ENCODE measurements at regions not wholly inside any gene's neighbourhood (a gene's known extent, or its start where the extent isn't known, plus 50 kb on each side); places are given as distances from the start of the nearest gene placed in this dataset.

- no peaks in the 10 kb centered on the region for H3K36me3 ChIP-seq (ENCODE audit: insufficient read depth)
- no peaks in the 10 kb centered on the region for H3K27me3 ChIP-seq (ENCODE audit: insufficient read depth, low read depth)
- no peak overlapping the region for H3K4me2 ChIP-seq
- TF ChIP-seq, protein P1, sequence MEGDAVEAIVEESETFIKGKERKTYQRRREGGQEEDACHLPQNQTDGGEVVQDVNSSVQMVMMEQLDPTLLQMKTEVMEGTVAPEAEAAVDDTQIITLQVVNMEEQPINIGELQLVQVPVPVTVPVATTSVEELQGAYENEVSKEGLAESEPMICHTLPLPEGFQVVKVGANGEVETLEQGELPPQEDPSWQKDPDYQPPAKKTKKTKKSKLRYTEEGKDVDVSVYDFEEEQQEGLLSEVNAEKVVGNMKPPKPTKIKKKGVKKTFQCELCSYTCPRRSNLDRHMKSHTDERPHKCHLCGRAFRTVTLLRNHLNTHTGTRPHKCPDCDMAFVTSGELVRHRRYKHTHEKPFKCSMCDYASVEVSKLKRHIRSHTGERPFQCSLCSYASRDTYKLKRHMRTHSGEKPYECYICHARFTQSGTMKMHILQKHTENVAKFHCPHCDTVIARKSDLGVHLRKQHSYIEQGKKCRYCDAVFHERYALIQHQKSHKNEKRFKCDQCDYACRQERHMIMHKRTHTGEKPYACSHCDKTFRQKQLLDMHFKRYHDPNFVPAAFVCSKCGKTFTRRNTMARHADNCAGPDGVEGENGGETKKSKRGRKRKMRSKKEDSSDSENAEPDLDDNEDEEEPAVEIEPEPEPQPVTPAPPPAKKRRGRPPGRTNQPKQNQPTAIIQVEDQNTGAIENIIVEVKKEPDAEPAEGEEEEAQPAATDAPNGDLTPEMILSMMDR (conservative IDR thresholded peaks at IDR 0.05; ENCODE audit: low read depth, low read length) = no peak
- no peak overlapping the region for H2AFZ ChIP-seq (ENCODE audit: low read depth)
- no peak overlapping the region for H3K27ac ChIP-seq
- no peak overlapping the region for H3K4me3 ChIP-seq (IDR thresholded peaks at IDR 0.05; ENCODE audit: insufficient read depth, low read depth, low read length)
- H4K20me1 ChIP-seq (ENCODE audit: insufficient read depth) = no peaks in the 10 kb centered on the region
- no peaks in the 10 kb centered on the region for H3K4me1 ChIP-seq (ENCODE audit: low read depth, poor library complexity, severe bottlenecking)
- H3K9ac ChIP-seq = no peak overlapping the region
- H3K79me2 ChIP-seq (ENCODE audit: insufficient read depth, low read depth) = no peaks in the 10 kb centered on the region
Measured at GRCh38 chr22:34330432-34330831, 410.2 kb upstream of the LARGE1 start.

- Histone ChIP-seq H3K9ac (no peak overlapping the region), H3K4me2 (no peak overlapping the region), H3K27me3 (ENCODE audit: insufficient read depth, low read depth) (no peaks in the 10 kb centered on the region), H3K4me3 (IDR thresholded peaks at IDR 0.05; ENCODE audit: insufficient read depth, low read depth, low read length) (no peak overlapping the region), H4K20me1 (ENCODE audit: insufficient read depth) (no peaks in the 10 kb centered on the region), H2AFZ (ENCODE audit: low read depth) (no peak overlapping the region), H3K79me2 (ENCODE audit: insufficient read depth, low read depth) (no peaks in the 10 kb centered on the region), H3K27ac (no peak overlapping the region), H3K36me3 (ENCODE audit: insufficient read depth) (no peaks in the 10 kb centered on the region), H3K4me1 (ENCODE audit: low read depth, poor library complexity, severe bottlenecking) (no peaks in the 10 kb centered on the region)
- TF ChIP-seq, protein P1 (conservative IDR thresholded peaks at IDR 0.05; ENCODE audit: low read depth, low read length) = no peak
Measured at GRCh38 chr22:34333285-34333684, 413.0 kb upstream of the LARGE1 start.

DNA sequence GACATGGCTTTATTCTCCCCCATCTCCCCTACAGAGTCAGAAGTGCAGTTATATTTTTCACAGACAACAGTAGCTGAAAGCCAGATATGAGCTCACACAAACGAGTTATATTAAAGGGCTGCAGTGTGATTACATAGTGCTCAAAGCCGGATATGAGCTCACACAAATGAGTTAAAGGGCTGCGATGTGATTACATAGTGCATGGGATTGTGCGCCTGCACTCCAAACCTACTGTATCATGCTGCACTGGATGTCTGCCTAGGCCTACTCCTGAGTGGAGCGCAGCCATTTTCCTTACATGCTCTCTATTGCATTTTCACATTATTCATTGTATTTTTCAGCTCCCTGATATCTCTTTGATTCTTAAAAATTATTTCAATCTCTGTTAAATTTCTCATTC is 414.6 kb upstream of the LARGE1 start:
- no peak overlapping the region for H3K4me2 ChIP-seq
- no peaks in the 10 kb centered on the region for H3K36me3 ChIP-seq (ENCODE audit: insufficient read depth)
- TF ChIP-seq, protein P1 (conservative IDR thresholded peaks at IDR 0.05; ENCODE audit: low read depth, low read length) = no peak
- H3K9ac ChIP-seq = no peak overlapping the region
- no peaks in the 10 kb centered on the region for H4K20me1 ChIP-seq (ENCODE audit: insufficient read depth)
- H3K4me1 ChIP-seq (ENCODE audit: low read depth, poor library complexity, severe bottlenecking) = no peaks in the 10 kb centered on the region
- no peaks in the 10 kb centered on the region for H3K27me3 ChIP-seq (ENCODE audit: insufficient read depth, low read depth)
- no peaks in the 10 kb centered on the region for H3K79me2 ChIP-seq (ENCODE audit: insufficient read depth, low read depth)
- H3K4me3 ChIP-seq (IDR thresholded peaks at IDR 0.05; ENCODE audit: insufficient read depth, low read depth, low read length) = no peak overlapping the region
- H2AFZ ChIP-seq (ENCODE audit: low read depth) = no peak overlapping the region
- no peak overlapping the region for H3K27ac ChIP-seq

- H3K4me3 ChIP-seq (IDR thresholded peaks at IDR 0.05; ENCODE audit: insufficient read depth, low read depth, low read length) = no peak overlapping the region
- H3K79me2 ChIP-seq (ENCODE audit: insufficient read depth, low read depth) = no peaks in the 10 kb centered on the region
- H3K9ac ChIP-seq = no peak overlapping the region
- no peak overlapping the region for H3K4me2 ChIP-seq
- H2AFZ ChIP-seq (ENCODE audit: low read depth) = no peak overlapping the region
- no peaks in the 10 kb centered on the region for H4K20me1 ChIP-seq (ENCODE audit: insufficient read depth)
- no peak overlapping the region for H3K27ac ChIP-seq
- no peaks in the 10 kb centered on the region for H3K4me1 ChIP-seq (ENCODE audit: low read depth, poor library complexity, severe bottlenecking)
- no peaks in the 10 kb centered on the region for H3K36me3 ChIP-seq (ENCODE audit: insufficient read depth)
- TF ChIP-seq, protein P1 (conservative IDR thresholded peaks at IDR 0.05; ENCODE audit: low read depth, low read length) = no peak
- H3K27me3 ChIP-seq (ENCODE audit: insufficient read depth, low read depth) = no peaks in the 10 kb centered on the region
Measured at GRCh38 chr22:34344702-34345101, 424.4 kb upstream of the LARGE1 start.

All from KMS-11 (cell line).